Heart right ventricle (tissue), 16 donors: ENCODE measurements at regions not wholly inside any gene's neighbourhood (a gene's known extent, or its start where the extent isn't known, plus 50 kb on each side); places are given as distances from the start of the nearest gene placed in this dataset.

ENCODE experiments used
- ATAC-seq, 8 donors: fragments of 200-7000 bp; cut with Tn5 transposase; one replicate each; pipeline ENCODE4 v1.9.1; 2020; ENCODE audit warnings: mild to moderate bottlenecking in 8 of 8, moderate library complexity in 8 of 8, moderate number of reproducible peaks in 1 of 8
- DNase-seq, 2 donors: peaks; one replicate each; pipeline ENCODE4 v3.0.0-alpha.2; 2020
- H3K27ac ChIP-seq, 10 donors: fragments of 200-600 bp; sonication (generic) in 2 of 10; one replicate each; pipeline versions ENCODE4 v1.5.0 to v1.8.0; 2020 to 2022; ENCODE audit warnings: mild to moderate bottlenecking in 3 of 10
- H3K27me3 ChIP-seq, 7 donors: fragments of 200-600 bp; one replicate each; pipeline ENCODE4 v1.8.0; 2021 to 2022; ENCODE audit warnings: mild to moderate bottlenecking in 2 of 7
- H3K36me3 ChIP-seq, 9 donors: fragments of 200-600 bp; sonication (generic) in 1 of 9; one replicate each; pipeline versions ENCODE4 v1.5.0 to v1.8.0; 2020 to 2022; ENCODE audit warnings: mild to moderate bottlenecking in 2 of 9
- H3K4me1 ChIP-seq, 9 donors: fragments of 200-600 bp; sonication (generic) in 1 of 9; one replicate each; pipeline versions ENCODE4 v1.5.0 to v1.8.0; 2020 to 2022; ENCODE audit warnings: mild to moderate bottlenecking in 4 of 9
- H3K4me3 ChIP-seq, 10 donors: fragments of 200-600 bp; sonication (generic) in 2 of 10; one replicate each; pipeline versions ENCODE4 v1.5.0 to v1.8.0; 2020 to 2022; ENCODE audit warnings: mild to moderate bottlenecking in 7 of 10, moderate library complexity in 2 of 10
- H3K9me3 ChIP-seq, 11 donors: fragments of 200-600 bp in 10 of 11; sonication (generic) in 2 of 11; one replicate each; pipeline versions ENCODE4 v1.5.0 to v1.8.0; 2013 to 2022; ENCODE audit warnings: mild to moderate bottlenecking in 2 of 11, control low read depth in 1 of 11, moderate library complexity in 1 of 11
- CTCF ChIP-seq, 9 donors: fragments of 200-600 bp; sonication (generic) in 2 of 9; IDR thresholded peaks; one replicate each; pipeline versions ENCODE4 v1.5.0 to v1.8.0; 2021 to 2022; ENCODE audit warnings: antibody characterized with exemption in 9 of 9, mild to moderate bottlenecking in 5 of 9, moderate library complexity in 1 of 9
- WGBS, 2 donors: extraction: QIAGEN DNeasy Blood & Tissue Kit; methylation state at CpG; one replicate each; pipeline ENCODE4 v1.1.7; 2013; ENCODE audit warnings: inconsistent platforms in 1 of 2; 5-methylcytosine and 5-hydroxymethylcytosine counted together
- intact Hi-C, 10 donors: fragments of 100-400 bp; cut with DNase I; formaldehyde crosslinking; loops; one replicate each; pipeline versions ENCODE4 v1.11.1 to v1.14.2; 2022
- donor health status: Arrhythmogenic right ventricular cardiomyopathy.
- donor health status: ischemic (EF 13 %, LVEDD 7.1; RV severe dilation, severe dysfunction).
- donor health status: healthy with polysubstance abuse.
- donor health status: DM: no; HTN: yes; CAD: no.
- donor health status: DM: no; HTN: no; CAD: no.
- donor health status: ischemic (EF 25% LVEDD 6.9; RV normal size, moderate dysfunction).
- donor health status: ischemic (EF 25% LVEDD 5.7; RV mildly dilated, moderate dysfunction).
- donor health status: healthy.
- donor health status: DM: yes; HTN: yes; CAD: no.
- donor health status: Ischemic cardiomyopathy.
- donor health status: ischemic (EF 35%, LVEDD 5.7; RV mildly dilated, moderate dysfunction).
- donor health status: nonischemic (EF 11% LVEDD 7.7; RV severe dilation, severe dysfunction).
- donor health status: DM: yes; HTN: yes; CAD: no.
- donor health status: PGD.
- donor health status: ischemic (EF 29% LVEDD 5.4; RV normal size, mild dysfunction).
- donor health status: nonischemic (EF 23%, LVEDD 6.1; RV moderate dilation, normal function).

- H3K36me3 ChIP-seq: no peaks in the 10 kb centered on the region
- TF ChIP-seq CTCF (IDR thresholded peaks at IDR 0.05): no peak
- WGBS, 2 donors: 82 to 83% methylated on average over 2 of the region's 2 CpGs
Observed at GRCh38 chr6:119598883-119599282, 249.3 kb upstream of the MAN1A1 start.

GRCh38 chr6:119594907-119595306 lies 245.3 kb upstream of the MAN1A1 start:
- ATAC-seq: no peak
- TF ChIP-seq CTCF (IDR thresholded peaks at IDR 0.05): no peak

More at GRCh38 chr6:119598883-119599282, 249.3 kb upstream of the MAN1A1 start:
- ATAC-seq (no peak), DNase-seq (no peak)
- Histone ChIP-seq H3K4me1 (no peaks in the 10 kb centered on the region), H3K9me3 (peaks cover 0 to 10% (median 0%) of the 10 kb centered on the region in 11 donors), H3K27me3 (no peaks in the 10 kb centered on the region), H3K4me3 (no peak overlapping the region), H3K27ac (no peak overlapping the region)
- intact Hi-C loops: no loop called here

GRCh38 chr6:119591235-119591634 lies 241.7 kb upstream of the MAN1A1 start:
- intact Hi-C loops: no loop called here
- 83 to 93% methylated on average over 2 of the region's 2 CpGs for WGBS, 2 donors
- Histone ChIP-seq H3K9me3 (peaks cover 0 to 5% (median 0%) of the 10 kb centered on the region in 11 donors), H3K4me1 (no peaks in the 10 kb centered on the region), H3K27ac (no peak overlapping the region), H3K4me3 (no peak overlapping the region), H3K27me3 (no peaks in the 10 kb centered on the region), H3K36me3 (no peaks in the 10 kb centered on the region)
- no peak for TF ChIP-seq CTCF (IDR thresholded peaks at IDR 0.05)
- ATAC-seq (no peak), DNase-seq (no peak)

More at GRCh38 chr6:119594907-119595306, 245.3 kb upstream of the MAN1A1 start:
- DNase-seq: no peak
- no peaks in the 10 kb centered on the region for H3K4me1 ChIP-seq
- intact Hi-C loops: no loop called here
- no peaks in the 10 kb centered on the region for H3K27me3 ChIP-seq
- no peak overlapping the region for H3K4me3 ChIP-seq
- no peak overlapping the region for H3K27ac ChIP-seq
- no peaks in the 10 kb centered on the region for H3K36me3 ChIP-seq
- peaks cover 0 to 10% (median 0%) of the 10 kb centered on the region in 11 donors for H3K9me3 ChIP-seq

DNA sequence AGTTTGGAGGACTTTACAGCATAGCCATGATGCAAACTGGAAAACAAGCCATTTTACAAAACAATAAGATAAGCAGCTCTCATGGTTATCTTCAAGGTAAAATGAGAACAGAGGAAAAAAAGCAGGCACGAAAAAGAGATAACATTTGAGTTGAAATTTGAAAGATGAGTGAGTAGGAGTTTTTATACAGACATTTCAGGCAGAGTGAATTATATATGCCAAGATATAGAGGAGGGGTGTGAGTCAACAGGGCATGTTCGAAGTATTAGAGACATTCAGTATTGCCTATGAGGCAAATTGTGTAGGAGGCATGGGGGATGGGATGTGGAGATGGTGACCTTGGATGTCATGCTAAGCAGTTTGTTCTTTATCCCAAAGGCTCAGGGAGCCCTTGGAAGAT lies 240.5 kb upstream of the MAN1A1 start:
- no peak for TF ChIP-seq CTCF (IDR thresholded peaks at IDR 0.05)
- ATAC-seq: no peak
- Histone ChIP-seq H3K36me3 (no peaks in the 10 kb centered on the region), H3K4me1 (no peaks in the 10 kb centered on the region), H3K27ac (no peak overlapping the region), H3K9me3 (no peaks in the 10 kb centered on the region), H3K27me3 (no peaks in the 10 kb centered on the region), H3K4me3 (no peak overlapping the region)
- 62 to 67% methylated on average over 2 of the region's 2 CpGs for WGBS, 2 donors
- intact Hi-C loops: no loop called here
- DNase-seq: no peak
